T-helper 9 cell (primary cell): ENCODE measurements at regions not wholly inside any gene's neighbourhood (a gene's known extent, or its start where the extent isn't known, plus 50 kb on each side); places are given as distances from the start of the nearest gene placed in this dataset.
A peak's percentile ranks its signal among the peaks of the same experiment; 100 is the strongest.

ENCODE experiments used
- DNase-seq: peaks from one replicate; pipeline ENCODE4 v3.0.0-alpha.2; 2020

DNA sequence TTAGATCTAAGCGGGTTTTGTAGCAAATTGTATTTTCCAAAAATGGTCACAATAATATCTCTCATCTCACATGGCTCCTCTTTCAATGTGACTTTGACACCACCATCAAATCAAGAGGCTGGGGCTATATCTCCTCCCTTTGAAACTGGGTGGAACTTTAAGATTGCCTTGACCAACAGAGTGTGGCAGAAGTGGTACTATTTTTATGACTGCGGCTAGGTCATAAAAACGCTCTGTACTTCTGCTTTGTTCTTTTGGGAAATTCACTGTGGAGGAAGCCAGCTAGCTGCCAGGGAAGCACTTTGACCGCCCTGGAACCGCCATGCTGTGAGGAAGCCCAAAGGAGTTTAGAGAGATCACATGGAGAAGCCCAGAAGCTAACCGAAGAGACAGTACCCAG lies 50.7 kb upstream of the ACOT11 start:
- DNase-seq, result no peak

DNA sequence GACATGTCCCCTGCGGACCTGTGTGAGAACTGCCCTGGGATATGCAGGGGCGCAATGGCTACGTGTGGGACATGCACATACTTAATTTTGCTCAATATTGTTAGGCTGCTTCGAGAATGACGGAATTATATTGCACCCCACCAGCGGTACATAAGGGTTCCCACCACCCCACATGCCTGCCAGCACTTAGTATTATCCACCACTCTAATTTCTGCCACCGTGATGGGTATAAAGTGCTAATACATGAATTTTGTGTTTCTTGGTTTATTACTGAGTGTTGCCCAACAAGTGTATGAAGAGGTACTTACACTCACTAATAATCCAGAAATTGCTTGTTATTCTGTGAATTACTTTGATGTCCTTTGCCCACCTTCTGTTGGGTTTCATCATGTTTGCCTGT lies 52.1 kb upstream of the ACOT11 start:
- no peak for DNase-seq

DNA sequence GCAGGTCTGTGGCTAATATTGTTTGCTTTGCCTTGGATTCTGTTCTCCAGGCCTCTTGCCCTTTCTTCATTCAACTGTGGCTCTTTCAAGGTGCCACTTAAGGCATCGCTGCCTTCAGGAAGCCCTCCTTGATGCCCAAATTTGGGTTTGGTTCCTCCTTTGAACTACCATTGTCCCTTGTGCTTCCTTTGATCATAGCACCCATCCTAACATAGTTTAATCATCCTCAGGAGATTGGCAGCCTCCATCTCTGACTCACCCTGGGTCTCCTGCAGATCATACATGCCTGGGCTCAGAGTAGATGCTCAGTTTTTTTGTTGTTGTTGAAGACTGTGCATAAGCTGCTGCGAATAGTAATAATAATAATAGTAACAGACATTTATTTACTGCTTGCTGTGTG lies 54.4 kb upstream of the ACOT11 start:
- no peak for DNase-seq

DNA sequence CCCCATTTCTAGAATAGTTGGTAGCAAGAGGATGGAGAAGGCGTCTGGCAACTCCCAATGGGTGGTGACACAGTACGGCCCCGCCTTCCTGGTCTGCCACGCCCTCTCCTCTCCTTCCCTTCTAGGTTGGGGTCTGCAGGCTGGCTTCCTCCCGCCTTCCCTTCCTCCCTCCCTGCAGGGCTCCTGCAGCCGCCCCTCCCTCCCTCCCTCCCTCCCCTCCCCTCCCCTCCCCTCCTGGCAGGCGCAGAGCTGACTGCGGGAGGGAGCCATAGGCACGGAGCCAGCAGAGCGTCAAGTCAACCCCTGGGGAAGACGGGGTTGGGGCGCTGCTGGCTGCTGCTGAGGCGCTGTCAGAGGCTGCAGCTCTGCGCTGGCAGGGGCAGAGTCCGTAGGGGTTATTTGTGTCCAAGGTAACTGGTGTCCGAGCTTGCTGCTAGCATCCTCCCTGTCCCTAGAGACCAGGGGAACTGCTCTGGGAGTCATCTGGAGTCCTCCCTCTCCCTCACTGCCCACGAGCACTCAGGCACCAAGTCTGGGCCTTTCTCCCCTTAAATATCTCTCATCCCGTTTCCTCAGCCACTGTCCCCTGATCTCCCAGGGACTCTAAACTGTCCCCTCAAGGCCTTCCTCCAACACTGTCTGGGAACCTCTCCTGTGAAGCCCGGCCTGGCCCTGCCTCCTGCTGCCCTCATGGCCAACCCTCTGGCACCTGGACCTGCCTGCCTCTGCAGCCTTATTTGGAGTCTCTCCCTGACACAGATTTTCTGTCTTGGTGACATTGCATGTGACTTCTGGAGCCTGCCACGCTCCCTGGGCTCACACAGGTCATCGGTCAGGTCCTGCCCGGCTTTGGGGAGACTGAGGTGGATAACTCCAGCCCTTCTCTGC lies 57.4 kb upstream of the ACOT11 start:
- DNase-seq, result no peak

DNA sequence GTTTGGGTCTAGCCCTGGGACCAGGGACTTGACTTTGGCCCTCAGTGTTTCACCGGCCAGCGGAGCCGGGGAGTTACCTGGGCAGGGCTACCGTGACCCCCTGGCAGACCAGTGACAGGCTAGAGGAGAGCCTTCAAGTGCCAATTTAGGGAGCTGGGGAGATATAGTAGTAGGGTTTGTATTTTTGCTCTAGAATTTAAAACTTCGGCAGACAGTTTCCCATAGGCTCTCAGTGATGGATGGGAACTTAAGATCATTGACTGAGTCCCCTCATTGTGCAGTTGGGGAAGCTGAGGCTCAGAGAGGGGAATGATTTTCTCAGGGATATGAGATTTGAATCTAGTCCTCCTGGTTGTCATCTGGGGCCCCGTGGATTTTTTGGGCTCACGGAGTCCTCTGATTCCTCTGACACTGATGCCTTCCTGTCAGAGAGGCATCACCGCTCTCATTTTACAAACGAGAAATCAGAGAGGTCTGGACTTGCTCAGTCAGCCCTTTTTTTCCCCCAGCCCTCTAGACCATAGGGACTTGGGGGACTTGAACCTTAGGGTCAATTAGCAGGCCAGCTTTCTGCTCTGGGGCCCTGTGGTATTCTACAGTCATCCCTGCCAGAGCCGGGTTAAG lies 58.3 kb upstream of the ACOT11 start:
- DNase-seq, result no peak

DNA sequence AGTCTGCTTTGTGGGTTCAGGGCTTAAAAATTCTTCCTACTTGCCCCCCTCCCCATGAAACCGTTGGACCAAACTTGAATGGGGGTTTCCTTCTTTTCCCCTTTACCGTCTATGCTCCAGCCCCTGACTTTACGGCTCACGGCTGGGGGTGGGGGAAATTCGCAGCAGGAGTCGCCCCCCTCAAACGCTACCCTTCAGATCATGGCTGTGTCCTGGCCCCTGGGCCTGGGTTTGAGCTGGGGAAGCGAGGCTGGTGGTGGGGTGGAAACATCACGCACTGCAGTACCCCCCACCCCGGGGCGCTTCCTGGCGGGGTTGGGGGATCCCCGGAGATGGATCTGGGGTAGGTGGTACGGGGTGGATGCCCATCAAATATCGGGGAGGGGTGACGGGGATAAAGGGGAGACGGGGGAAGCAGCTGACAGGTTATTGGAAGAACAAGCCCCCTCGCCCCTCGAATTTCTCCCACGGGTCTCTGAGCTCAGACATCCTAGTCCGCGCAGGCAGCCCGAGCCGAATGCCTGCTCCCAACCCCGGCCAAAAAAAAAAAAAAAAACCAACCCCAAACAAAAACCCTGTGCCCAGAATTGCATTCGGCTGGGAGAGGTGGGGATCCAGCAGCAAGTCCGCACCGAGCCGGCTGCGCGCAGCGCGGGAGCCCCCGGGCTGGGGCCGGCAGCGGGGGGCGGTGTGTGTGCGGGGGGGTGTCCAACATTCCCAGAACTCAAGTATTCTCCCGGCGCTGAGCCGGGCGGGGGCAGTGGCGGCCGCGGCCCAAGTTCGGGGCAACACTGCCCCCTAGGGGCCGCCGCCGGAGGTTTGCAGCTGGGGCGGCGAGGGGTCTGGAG lies 59.0 kb upstream of the ACOT11 start:
- peak; percentile 70 for DNase-seq

DNA sequence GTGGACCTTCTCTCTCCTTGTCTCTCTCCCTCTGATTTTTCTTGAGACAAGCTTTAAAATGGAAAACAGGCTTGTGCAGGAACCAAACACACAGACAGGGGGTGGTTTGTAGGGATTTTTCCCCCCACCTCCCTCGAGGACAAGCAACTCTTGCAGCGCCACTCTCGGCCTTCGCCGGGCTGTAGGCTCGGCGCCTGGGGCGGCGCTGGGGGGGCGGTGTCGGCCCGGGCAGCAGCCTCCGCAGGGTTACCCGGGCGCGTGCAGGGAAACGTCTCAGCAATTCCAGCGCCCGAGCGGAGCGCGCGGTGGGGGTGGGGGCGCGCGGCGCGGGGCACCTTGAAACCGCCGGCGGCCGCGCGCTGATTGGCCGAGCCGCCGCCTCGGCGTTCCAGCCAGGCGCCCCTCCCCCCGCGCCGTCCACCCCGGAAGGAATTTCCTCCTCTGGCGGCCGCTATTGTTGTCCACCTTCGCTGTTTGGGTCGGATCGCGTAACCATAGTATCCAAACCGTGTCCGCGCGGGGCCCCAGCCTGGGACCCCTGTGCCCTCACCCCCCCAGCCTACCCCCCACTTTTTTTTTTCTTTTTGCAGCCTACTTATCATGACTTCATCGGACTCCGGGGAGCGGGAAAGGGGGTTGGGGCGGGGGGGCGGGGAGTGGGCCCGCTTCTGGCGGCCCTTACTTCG lies 59.8 kb upstream of the ACOT11 start:
- peak; percentile 71 for DNase-seq

DNA sequence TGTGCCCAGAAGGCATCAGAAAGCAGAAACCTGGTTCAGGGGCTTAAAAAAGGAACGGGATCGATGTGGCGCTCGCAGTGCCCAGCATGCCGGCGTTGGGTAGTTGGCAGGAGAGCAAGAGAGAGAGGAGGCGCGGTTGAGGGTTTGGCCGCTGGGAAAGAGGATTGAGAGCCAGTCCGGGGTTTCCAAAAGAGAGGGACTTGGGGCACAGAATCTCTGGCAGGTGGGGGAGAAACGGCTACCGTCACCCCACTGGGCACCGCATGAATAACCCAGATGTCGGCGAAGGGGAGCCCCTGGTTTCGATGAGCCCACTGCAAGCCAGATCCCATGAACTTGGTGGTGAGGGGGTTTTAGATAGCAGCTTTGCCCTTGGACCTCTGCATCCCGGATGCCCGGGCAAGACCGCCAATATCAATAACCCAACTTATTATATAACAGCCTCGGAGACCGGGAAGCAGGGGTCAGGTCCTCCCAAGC lies 60.4 kb upstream of the ACOT11 start:
- no peak for DNase-seq

DNA sequence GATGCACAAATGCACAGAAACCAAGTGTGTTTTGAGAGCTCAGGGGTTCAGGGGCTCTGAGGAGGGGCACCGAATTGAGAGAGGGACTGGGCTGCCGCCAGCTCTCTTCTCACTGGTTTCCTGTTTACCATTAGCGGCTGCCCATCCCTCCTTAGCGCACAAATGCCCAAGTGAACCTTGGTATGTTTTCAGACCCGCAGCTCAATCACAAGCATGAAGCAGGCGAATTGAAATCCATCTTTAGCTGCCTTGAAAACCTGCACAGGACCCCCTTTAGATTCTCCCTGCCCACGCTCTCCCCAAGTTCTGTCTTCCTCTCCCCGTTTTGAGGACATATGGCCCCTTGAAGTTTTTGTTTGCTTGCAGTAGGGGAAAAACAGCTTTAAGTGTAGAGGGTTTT lies 61.1 kb upstream of the ACOT11 start:
- DNase-seq, result no peak

DNA sequence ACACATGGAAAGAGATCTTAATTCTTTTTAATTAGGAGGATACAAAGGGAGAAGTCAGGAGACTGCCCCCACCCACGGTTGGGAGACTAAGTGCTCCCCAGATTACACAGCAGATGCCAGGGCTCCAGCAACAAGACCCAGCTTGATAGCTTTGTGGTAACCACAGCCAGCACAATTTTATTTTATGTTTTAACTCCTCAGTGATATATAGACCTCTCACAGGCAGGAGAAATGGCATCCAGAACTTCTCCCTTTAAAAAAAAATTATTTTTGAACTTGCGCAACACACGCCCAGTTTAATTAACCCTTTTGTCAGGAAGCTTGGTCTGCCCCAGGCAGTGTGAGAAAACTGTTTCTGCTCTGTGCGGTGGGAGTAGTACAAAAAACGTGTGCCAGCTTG lies 62.6 kb upstream of the ACOT11 start:
- DNase-seq, result no peak

DNA sequence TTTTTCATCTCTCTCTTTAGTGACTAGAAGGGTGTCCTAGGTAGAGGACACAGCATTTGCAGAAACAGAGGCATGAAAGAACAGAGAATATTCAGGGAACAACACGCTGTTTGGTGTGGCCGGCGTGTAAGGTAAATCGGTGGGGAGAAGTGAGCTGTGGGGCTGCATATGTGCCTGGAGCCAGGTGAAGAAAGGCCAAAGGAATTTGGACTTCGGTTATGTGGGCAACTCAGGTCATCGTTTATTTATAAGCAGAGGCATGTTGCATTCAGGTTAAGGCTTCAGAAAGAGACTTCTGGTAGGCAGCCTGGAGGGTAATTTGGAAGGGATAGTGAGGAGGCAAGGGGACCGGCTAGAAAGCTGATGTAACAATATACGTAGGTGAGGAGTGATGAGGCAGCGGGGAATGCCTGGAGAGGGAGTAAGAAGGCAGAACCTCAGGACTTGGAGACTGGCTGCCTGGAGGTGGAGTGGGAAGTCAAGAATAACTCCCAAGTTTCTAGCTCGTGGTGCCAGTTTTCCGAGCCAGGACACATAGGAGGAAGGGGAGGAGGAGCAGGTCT lies 64.1 kb upstream of the ACOT11 start:
- no peak for DNase-seq

DNA sequence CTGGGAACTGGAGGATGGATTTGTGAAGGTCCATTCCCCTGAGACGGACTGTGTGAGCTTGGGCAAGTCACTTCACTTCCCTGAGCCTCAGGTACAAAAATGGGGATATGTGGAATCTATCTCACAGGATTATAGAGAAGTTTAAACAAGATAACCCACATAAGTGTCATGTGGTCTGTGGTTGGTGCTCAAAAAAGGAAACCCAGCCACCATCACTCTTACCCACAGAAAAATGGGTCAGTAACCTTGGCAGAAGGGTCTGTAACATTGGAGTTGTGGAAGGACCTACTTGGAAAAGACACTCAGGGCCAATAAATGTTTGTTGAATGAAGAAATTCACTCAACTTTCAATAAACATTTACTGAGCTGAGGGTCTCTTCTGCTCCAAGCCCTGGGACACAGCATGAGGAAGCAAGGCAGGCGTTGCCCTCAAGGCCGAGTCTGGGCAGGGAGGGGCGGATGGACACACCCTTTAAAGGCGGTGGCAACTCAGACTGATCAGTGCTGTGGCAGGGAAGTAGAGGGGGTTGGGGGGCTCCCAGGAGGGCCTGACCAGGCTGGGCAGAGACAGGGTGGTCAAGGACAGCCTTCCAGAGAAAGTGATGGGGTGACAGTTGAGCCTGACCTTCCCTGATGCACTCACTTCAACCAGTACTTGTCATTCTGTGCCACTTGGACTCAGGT lies 66.7 kb upstream of the ACOT11 start:
- no peak for DNase-seq

DNA sequence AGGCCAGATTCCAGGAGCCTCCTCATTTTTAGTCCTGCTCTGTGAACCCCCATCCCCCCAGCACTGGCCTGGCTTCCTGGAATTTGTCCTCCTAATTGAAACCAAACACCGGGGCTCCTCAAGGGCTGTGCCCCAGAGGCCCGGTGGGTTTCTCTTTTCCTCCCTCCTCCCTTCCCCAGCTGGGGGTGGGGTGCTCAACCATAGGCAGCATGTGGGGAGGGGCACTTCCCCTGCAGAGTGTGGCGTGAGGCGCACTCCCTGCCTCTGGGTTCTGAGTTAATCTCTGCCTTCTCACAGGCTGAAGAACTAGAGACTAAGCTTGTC lies 67.5 kb upstream of the ACOT11 start:
- no peak for DNase-seq

DNA sequence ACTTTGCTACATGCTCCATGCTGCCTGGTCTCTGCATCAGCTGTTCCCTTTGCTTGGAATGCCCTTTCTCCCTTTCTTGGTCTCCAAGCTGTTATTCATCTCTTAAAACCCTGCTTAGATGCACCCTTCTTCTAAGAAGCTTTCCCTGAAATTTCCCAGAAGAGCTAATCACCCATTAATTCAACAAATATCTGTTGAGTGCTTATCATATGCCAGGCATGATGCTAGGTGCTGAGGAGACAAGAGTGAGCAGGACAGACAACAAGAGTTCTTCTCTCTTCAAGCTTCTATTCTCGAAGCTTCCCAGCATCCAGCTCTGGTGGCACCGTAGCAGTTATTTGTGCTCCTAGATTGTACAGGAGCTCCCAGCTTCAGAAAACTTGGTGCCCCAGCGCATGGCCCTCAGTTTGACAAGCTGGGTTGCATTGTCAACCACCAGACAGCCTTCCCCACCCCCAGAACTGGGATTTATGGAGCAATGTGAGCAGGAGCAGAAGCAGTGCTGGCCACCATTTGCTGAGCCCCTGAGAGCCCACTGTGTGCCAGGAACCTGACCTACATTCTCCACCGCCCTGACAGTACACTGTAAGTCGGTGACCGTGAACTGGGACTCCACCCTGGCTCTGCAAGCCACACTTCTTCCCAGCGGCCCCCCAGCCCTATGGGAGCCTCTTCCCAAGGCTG lies 68.0 kb upstream of the ACOT11 start:
- no peak for DNase-seq

DNA sequence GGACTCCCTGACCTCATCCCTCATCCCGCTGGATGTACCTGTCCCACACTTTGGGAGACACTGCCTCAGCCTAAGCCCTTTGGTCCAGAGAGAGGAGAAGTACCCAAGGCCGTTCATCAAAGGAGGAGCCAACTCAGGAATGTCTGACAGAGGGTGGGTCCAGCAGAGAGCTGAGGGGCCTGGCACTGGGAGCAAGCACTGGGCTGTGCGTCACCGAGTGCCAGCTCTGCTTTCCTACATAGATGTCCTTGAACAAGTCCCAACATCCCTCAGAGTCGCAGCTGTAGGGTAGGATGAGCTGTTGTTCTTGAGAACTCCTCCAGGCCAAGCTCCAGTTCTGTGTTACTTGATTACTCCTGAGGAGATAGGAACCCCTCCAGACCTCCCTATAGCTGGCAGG lies 68.8 kb upstream of the ACOT11 start:
- no peak for DNase-seq

DNA sequence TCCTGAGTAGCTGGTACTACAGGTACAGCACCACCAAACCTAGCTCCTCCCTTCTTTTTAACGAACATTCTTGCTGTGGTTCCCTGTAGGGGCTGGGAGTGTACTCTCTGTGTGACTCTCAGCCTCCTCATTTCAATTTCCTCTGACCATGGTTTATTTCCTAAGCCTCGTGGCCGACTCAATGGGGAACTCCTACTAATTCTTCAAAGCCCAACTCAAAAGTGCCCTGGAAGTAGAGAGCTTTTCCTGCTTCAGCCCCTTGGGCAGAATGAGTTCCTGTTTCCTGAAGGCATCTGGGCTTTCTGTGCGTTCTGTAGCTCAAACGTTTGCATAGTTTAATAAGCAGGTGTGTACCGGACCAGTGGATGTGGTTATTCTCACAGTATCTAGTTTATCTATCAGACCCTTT lies 70.9 kb upstream of the ACOT11 start:
- no peak for DNase-seq

DNA sequence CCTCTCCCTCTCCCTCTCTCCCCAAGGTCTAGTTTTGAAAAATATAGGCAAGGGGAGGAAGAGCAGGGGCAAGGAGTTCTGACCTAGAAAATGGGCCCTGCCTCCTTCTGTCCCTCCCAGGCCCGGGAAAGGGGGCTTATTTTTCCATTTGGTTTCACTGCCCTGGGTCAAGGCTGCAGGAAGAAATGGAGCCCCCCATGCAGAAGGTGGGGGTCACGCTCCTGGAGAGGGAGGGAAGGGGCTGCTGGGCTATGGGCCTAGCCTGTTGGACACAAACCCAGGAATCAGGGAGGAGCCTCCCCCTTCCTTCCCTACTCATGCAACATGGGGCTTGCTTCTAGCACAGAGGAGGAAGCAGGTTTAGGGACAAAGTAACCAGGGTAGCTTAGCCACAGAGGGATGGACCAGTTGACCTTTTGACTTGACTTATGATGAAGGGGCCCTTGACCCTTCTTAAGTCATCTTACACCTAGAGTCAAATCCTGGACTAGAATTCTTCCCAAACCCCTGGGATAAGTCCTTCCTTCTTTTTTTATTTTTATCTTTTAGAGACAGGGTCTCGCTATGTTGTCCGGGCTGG lies 70.4 kb upstream of the SSBP3 start:
- no peak for DNase-seq

DNA sequence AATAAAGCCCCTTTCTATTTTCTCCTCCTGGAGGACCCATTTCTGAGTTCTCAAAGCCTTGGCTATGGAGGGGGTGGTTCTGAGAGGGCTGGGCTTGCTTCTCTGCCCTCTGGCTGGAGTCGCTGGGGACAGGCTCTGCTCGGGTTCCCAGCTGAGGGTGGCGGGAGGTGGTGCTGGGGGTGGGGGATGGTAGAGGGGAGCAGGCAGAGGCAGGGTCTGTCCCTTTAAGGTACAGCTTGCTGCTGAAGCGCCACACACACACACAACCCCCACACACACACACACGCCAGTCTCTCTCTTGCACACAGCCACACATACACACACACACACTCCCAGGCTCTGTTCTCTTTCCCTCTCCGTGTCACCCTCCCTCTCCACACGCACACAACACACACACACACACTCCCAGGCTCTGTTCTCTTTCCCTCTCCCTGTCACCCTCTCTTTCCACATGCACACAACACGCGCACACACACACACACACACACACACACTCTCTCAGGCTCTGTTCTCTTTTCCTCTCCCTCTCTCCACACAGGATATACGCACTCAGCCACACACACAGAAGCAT lies 69.8 kb upstream of the SSBP3 start:
- no peak for DNase-seq

DNA sequence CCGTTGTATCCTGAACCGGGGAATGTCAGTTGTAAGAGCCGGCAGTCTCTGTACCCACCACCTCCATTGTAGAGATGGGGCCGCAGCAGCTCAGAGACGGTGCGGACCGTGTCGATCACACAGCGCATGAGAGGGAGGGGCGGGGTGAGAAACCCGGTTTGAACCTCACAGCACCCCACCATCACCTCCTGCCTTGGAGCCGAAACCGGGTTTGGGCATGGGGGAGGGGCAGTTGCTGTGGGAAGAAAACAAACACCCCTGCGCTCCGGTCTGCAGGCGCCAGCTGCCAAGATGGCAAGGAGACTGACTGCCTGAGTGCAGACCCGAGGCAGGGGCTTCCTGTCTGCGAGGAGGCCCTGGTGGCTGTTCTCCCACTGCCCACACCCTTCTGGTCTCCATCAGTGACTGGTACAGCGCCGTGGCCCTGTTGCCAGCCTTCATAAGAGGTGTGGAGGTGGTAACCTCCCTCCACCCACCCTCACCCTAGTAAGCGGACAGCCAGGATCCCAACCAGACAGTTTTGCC lies 69.2 kb upstream of the SSBP3 start:
- peak; percentile 43 for DNase-seq
